Endothelial cell of umbilical vein (primary cell): ENCODE measurements at regions not wholly inside any gene's neighbourhood (a gene's known extent, or its start where the extent isn't known, plus 50 kb on each side); places are given as distances from the start of the nearest gene placed in this dataset.

Experiments
- BruUV-seq: library from RNA; stranded (reverse); fragments of 400-500 nt; replicated peaks from 2 replicates; lab custom pipeline; 2021; lab: Mats Ljungman, UMichigan
- CTCF ChIA-PET: fragments of 300-600, 350-600 bp; sonication (Branson Sonifier 250); formaldehyde crosslinking; loops from one replicate; lab custom pipeline; 2021; ENCODE audit warnings: antibody characterized with exemption, inconsistent platforms; lab: Charles Lee
- POLR2A ChIA-PET: fragments of 300-600, 350-600 bp; sonication (Branson Sonifier 250); formaldehyde crosslinking; loops from one replicate; lab custom pipeline; 2021; ENCODE audit warnings: antibody characterized with exemption, inconsistent platforms; lab: Charles Lee
- DNase-seq: peaks from one replicate; pipeline ENCODE4 v3.0.0-alpha.2; 2011; ENCODE audit warnings: low read depth, low spot score
- FAIRE-seq: peaks from 2 replicates; lab custom pipeline; 2011; peaks lifted over from hg19 to GRCh38; lab: Jason Lieb, UNC
- H2AFZ ChIP-seq: 2 replicates; pipeline ENCODE4 v1.6.0; 2012; ENCODE audit warnings: low read depth, low read length, control low read depth, inconsistent platforms
- H3K27ac ChIP-seq: 2 replicates; pipeline ENCODE4 v1.5.1; 2011; ENCODE audit warnings: low read depth, mild to moderate bottlenecking, control low read depth, low read length, moderate library complexity; ENCODE audit not compliant: insufficient read depth
- H3K27me3 ChIP-seq, 2 experiments: 2 replicates each; pipeline versions ENCODE4 v1.6.0 to v1.6.1; 2011; ENCODE audit warnings: low read length in 2 of 2, mixed read lengths in 1 of 2; ENCODE audit not compliant: control insufficient read depth in 2 of 2, insufficient read depth in 2 of 2
- H3K36me3 ChIP-seq, 2 experiments: 2 replicates in 1 of 2; 3 replicates in 1 of 2; pipeline ENCODE4 v1.5.1; 2011; ENCODE audit warnings: low read length in 2 of 2, mild to moderate bottlenecking in 1 of 2, moderate library complexity in 1 of 2; ENCODE audit not compliant: control insufficient read depth in 2 of 2, insufficient read depth in 2 of 2; ENCODE audit errors: extremely low read depth in 1 of 2
- H3K4me1 ChIP-seq: 3 replicates; pipeline ENCODE4 v1.5.1; 2011; ENCODE audit warnings: mild to moderate bottlenecking, low read length; ENCODE audit not compliant: control insufficient read depth, insufficient read depth; ENCODE audit errors: extremely low read depth
- H3K4me2 ChIP-seq: 2 replicates; pipeline ENCODE4 v1.6.1; 2011; ENCODE audit warnings: low read length, control low read depth, mixed read lengths; ENCODE audit not compliant: insufficient read depth
- H3K4me3 ChIP-seq, 3 experiments: fragments of 200-600 bp in 1 of 3; sonication (generic), shearing (Covaris generic) in 1 of 3; replicated peaks in 1 of 3; 2 replicates each; pipeline ENCODE4 v1.5.1; 2011 to 2016; ENCODE audit warnings: control low read depth in 3 of 3, low read length in 3 of 3, mild to moderate bottlenecking in 2 of 3, inconsistent platforms in 1 of 3, low read depth in 1 of 3, moderate library complexity in 1 of 3; ENCODE audit not compliant: insufficient read depth in 1 of 3
- H3K79me2 ChIP-seq: 2 replicates; pipeline ENCODE4 v1.6.0; 2012; ENCODE audit warnings: low read length, inconsistent platforms; ENCODE audit not compliant: control insufficient read depth, insufficient read depth
- H3K9ac ChIP-seq: replicated peaks from 2 replicates; pipeline ENCODE3; 2011; ENCODE audit warnings: low read length, control low read depth; ENCODE audit not compliant: insufficient read depth; ENCODE audit errors: extremely low read depth
- H3K9me1 ChIP-seq: replicated peaks from 3 replicates; pipeline ENCODE4 v1.6.0; 2011; ENCODE audit warnings: mild to moderate bottlenecking, low read length; ENCODE audit not compliant: control insufficient read depth, insufficient read depth; ENCODE audit errors: extremely low read depth
- H3K9me3 ChIP-seq: replicated peaks from 2 replicates; pipeline ENCODE4 v1.5.1; 2012; ENCODE audit warnings: low read length, inconsistent platforms; ENCODE audit not compliant: control insufficient read depth, insufficient read depth
- H4K20me1 ChIP-seq: replicated peaks from 2 replicates; pipeline ENCODE3; 2011; ENCODE audit warnings: mild to moderate bottlenecking, low read length; ENCODE audit not compliant: control insufficient read depth, insufficient read depth; ENCODE audit errors: extremely low read depth
- CTCF ChIP-seq, 2 donors: IDR thresholded peaks; 1 replicate in 1 of 2; 2 replicates in 1 of 2; pipeline ENCODE4 v1.5.1; 2011; ENCODE audit warnings: low read length in 2 of 2, mild to moderate bottlenecking in 2 of 2, moderate library complexity in 2 of 2, control low read depth in 1 of 2, inconsistent platforms in 1 of 2, low read depth in 1 of 2; ENCODE audit not compliant: insufficient read depth in 1 of 2; ENCODE audit errors: extremely low read depth in 1 of 2
- EZH2 ChIP-seq: IDR thresholded peaks from 2 replicates; pipeline ENCODE4 v1.6.1; 2012; ENCODE audit warnings: borderline replicate concordance, low read depth, mild to moderate bottlenecking, moderate library complexity, low read length, inconsistent platforms; ENCODE audit not compliant: severe bottlenecking
- FOS ChIP-seq: IDR thresholded peaks from 2 replicates; pipeline ENCODE4 v1.6.1; 2011; ENCODE audit warnings: mild to moderate bottlenecking, low read length, moderate library complexity, borderline replicate concordance; ENCODE audit not compliant: insufficient read depth
- GATA2 ChIP-seq: IDR thresholded peaks from 2 replicates; pipeline ENCODE4 v1.7.0; 2011; ENCODE audit warnings: low read depth, mild to moderate bottlenecking, moderate library complexity, mixed read lengths, low read length; ENCODE audit not compliant: insufficient read length, insufficient read depth
- JUN ChIP-seq: IDR thresholded peaks from 2 replicates; pipeline ENCODE4 v1.6.1; 2011; ENCODE audit warnings: borderline replicate concordance, low read depth; ENCODE audit not compliant: insufficient read length, insufficient read depth
- MAX ChIP-seq: IDR thresholded peaks from 2 replicates; pipeline ENCODE4 v1.6.1; 2011; ENCODE audit not compliant: insufficient read depth, insufficient read length
- MYC ChIP-seq: IDR thresholded peaks from one replicate; pipeline ENCODE4 v1.6.1; 2011; ENCODE audit warnings: mild to moderate bottlenecking, low read depth, low read length
- POLR2A ChIP-seq: IDR thresholded peaks from 2 replicates; pipeline ENCODE4 v1.6.1; 2012; ENCODE audit warnings: low read depth, mild to moderate bottlenecking, control low read depth, low read length
- POLR2AphosphoS5 ChIP-seq: IDR thresholded peaks from 2 replicates; pipeline ENCODE4 v1.6.1; 2012; ENCODE audit warnings: low read depth, mild to moderate bottlenecking, control low read depth, low read length, moderate library complexity; ENCODE audit not compliant: insufficient read depth
- dilution Hi-C: fragments of 300-500 bp; cut with MboI; formaldehyde crosslinking; loops from one replicate; pipeline ENCODE4 v1.15.0; 2019; ENCODE audit warnings: low sequenced_read_pairs; ENCODE audit not compliant: extremely low pct_ligation_motif_present
- intact Hi-C: fragments of 100-400 bp; cut with micrococcal nuclease; formaldehyde crosslinking; loops from one replicate; pipeline ENCODE4 v1.10.0; 2022

- no peaks in the 10 kb centered on the region for H3K36me3 ChIP-seq
- DNase-seq: no peak
- H3K27me3 ChIP-seq: peaks cover 20 to 23% of the 10 kb centered on the region in 2 experiments
- dilution Hi-C loops (no loop called here), intact Hi-C loops (no loop called here)
- FAIRE-seq: no peak
- no peak overlapping the region for H3K4me3 ChIP-seq
- ChIA-PET POLR2A (no interaction called here), CTCF (interaction anchor here (2.2 kb wide), 1 partner anchor 118 kb away, joined by 7 read pairs; no protein-coding TSS in a partner anchor)
- H3K27ac ChIP-seq: no peak overlapping the region
- H3K9ac ChIP-seq: no peak overlapping the region
- no TSS peak for BruUV-seq
- H3K9me1 ChIP-seq: no peaks in the 10 kb centered on the region
- no peaks in the 10 kb centered on the region for H4K20me1 ChIP-seq
- TF ChIP-seq EZH2 (no peak), JUN (no peak), CTCF (IDR thresholded peaks at IDR 0.05; ENCODE audit: extremely low read depth in 1 of 2, insufficient read depth in 1 of 2, low read depth in 1 of 2, low read length in 2 of 2) (no peak), GATA2 (no peak), FOS (no peak), POLR2AphosphoS5 (no peak), MYC (no peak), MAX (no peak), POLR2A (no peak)
- no peak overlapping the region for H3K4me2 ChIP-seq
- H3K9me3 ChIP-seq: no peaks in the 10 kb centered on the region
- no peaks in the 10 kb centered on the region for H3K79me2 ChIP-seq
- no peak overlapping the region for H2AFZ ChIP-seq
- H3K4me1 ChIP-seq: no peaks in the 10 kb centered on the region
Measured at GRCh38 chr14:75371297-75371696, 56.5 kb upstream of the JDP2 start.
